H1 (cell line): ENCODE measurements at regions not wholly inside any gene's neighbourhood (a gene's known extent, or its start where the extent isn't known, plus 50 kb on each side); places are given as distances from the start of the nearest gene placed in this dataset.

Experiments used
- CBX8 ChIP-seq: fragments of 300-800, 300-1000 bp; sonication (generic); IDR thresholded peaks from 2 replicates; pipeline ENCODE4 v1.7.1; 2016; ENCODE audit warnings: low read depth, low read length, borderline replicate concordance
- CTBP2 ChIP-seq: IDR thresholded peaks from 2 replicates; pipeline ENCODE4 v1.7.0; 2011; ENCODE audit warnings: borderline replicate concordance, mild to moderate bottlenecking, moderate library complexity, mixed read lengths, low read length; ENCODE audit not compliant: insufficient read depth, insufficient read length
- HDAC6 ChIP-seq: IDR thresholded peaks from one replicate; pipeline ENCODE4 v1.7.1; 2012; ENCODE audit warnings: low read depth, mild to moderate bottlenecking, inconsistent platforms, low read length, moderate library complexity
- NANOG ChIP-seq: IDR thresholded peaks from 2 replicates; pipeline ENCODE4 v1.6.1; 2011; ENCODE audit warnings: low read length, low read depth, mild to moderate bottlenecking, inconsistent platforms; ENCODE audit not compliant: insufficient read depth, poor library complexity, severe bottlenecking
- POLR2A ChIP-seq, 2 experiments: IDR thresholded peaks; 1 replicate in 1 of 2; 2 replicates in 1 of 2; pipeline ENCODE4 v1.6.1; 2011; ENCODE audit warnings: low read depth in 2 of 2, low read length in 2 of 2, mild to moderate bottlenecking in 2 of 2; ENCODE audit errors: control extremely low read depth in 1 of 2
- POLR2AphosphoS5 ChIP-seq: IDR thresholded peaks from 2 replicates; pipeline ENCODE4 v1.6.1; 2011; ENCODE audit warnings: low read depth, low read length
- TF ChIP-seq, protein P1 (sequence below): fragments of 300-600 bp; sonication (generic); IDR thresholded peaks from 2 replicates; pipeline ENCODE4 v1.7.1; 2012; ENCODE audit warnings: low read length, moderate library complexity, mild to moderate bottlenecking, inconsistent platforms; ENCODE audit not compliant: insufficient replicate concordance
- TF ChIP-seq, protein P2 (sequence below), 3 experiments: IDR thresholded peaks; 1 replicate in 2 of 3; 2 replicates in 1 of 3; pipeline versions ENCODE4 v1.5.1 to v1.6.1; 2011; ENCODE audit warnings: low read length in 3 of 3, mild to moderate bottlenecking in 3 of 3, inconsistent platforms in 2 of 3, low read depth in 1 of 3, moderate library complexity in 1 of 3; ENCODE audit not compliant: insufficient read depth in 1 of 3; ENCODE audit errors: control extremely low read depth in 1 of 3

GRCh38 chr5:60287174-60287771, 393.7 kb upstream of the PDE4D start (continued):
- TF ChIP-seq, protein P1, sequence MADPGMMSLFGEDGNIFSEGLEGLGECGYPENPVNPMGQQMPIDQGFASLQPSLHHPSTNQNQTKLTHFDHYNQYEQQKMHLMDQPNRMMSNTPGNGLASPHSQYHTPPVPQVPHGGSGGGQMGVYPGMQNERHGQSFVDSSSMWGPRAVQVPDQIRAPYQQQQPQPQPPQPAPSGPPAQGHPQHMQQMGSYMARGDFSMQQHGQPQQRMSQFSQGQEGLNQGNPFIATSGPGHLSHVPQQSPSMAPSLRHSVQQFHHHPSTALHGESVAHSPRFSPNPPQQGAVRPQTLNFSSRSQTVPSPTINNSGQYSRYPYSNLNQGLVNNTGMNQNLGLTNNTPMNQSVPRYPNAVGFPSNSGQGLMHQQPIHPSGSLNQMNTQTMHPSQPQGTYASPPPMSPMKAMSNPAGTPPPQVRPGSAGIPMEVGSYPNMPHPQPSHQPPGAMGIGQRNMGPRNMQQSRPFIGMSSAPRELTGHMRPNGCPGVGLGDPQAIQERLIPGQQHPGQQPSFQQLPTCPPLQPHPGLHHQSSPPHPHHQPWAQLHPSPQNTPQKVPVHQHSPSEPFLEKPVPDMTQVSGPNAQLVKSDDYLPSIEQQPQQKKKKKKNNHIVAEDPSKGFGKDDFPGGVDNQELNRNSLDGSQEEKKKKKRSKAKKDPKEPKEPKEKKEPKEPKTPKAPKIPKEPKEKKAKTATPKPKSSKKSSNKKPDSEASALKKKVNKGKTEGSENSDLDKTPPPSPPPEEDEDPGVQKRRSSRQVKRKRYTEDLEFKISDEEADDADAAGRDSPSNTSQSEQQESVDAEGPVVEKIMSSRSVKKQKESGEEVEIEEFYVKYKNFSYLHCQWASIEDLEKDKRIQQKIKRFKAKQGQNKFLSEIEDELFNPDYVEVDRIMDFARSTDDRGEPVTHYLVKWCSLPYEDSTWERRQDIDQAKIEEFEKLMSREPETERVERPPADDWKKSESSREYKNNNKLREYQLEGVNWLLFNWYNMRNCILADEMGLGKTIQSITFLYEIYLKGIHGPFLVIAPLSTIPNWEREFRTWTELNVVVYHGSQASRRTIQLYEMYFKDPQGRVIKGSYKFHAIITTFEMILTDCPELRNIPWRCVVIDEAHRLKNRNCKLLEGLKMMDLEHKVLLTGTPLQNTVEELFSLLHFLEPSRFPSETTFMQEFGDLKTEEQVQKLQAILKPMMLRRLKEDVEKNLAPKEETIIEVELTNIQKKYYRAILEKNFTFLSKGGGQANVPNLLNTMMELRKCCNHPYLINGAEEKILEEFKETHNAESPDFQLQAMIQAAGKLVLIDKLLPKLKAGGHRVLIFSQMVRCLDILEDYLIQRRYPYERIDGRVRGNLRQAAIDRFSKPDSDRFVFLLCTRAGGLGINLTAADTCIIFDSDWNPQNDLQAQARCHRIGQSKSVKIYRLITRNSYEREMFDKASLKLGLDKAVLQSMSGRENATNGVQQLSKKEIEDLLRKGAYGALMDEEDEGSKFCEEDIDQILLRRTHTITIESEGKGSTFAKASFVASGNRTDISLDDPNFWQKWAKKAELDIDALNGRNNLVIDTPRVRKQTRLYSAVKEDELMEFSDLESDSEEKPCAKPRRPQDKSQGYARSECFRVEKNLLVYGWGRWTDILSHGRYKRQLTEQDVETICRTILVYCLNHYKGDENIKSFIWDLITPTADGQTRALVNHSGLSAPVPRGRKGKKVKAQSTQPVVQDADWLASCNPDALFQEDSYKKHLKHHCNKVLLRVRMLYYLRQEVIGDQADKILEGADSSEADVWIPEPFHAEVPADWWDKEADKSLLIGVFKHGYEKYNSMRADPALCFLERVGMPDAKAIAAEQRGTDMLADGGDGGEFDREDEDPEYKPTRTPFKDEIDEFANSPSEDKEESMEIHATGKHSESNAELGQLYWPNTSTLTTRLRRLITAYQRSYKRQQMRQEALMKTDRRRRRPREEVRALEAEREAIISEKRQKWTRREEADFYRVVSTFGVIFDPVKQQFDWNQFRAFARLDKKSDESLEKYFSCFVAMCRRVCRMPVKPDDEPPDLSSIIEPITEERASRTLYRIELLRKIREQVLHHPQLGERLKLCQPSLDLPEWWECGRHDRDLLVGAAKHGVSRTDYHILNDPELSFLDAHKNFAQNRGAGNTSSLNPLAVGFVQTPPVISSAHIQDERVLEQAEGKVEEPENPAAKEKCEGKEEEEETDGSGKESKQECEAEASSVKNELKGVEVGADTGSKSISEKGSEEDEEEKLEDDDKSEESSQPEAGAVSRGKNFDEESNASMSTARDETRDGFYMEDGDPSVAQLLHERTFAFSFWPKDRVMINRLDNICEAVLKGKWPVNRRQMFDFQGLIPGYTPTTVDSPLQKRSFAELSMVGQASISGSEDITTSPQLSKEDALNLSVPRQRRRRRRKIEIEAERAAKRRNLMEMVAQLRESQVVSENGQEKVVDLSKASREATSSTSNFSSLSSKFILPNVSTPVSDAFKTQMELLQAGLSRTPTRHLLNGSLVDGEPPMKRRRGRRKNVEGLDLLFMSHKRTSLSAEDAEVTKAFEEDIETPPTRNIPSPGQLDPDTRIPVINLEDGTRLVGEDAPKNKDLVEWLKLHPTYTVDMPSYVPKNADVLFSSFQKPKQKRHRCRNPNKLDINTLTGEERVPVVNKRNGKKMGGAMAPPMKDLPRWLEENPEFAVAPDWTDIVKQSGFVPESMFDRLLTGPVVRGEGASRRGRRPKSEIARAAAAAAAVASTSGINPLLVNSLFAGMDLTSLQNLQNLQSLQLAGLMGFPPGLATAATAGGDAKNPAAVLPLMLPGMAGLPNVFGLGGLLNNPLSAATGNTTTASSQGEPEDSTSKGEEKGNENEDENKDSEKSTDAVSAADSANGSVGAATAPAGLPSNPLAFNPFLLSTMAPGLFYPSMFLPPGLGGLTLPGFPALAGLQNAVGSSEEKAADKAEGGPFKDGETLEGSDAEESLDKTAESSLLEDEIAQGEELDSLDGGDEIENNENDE, result no peak
- TF ChIP-seq CTBP2 (no peak), HDAC6 (no peak), POLR2AphosphoS5 (no peak), CBX8 (no peak), POLR2A (IDR thresholded peaks at IDR 0.05; ENCODE audit: control extremely low read depth in 1 of 2, low read depth in 2 of 2, low read length in 2 of 2) (no peak), NANOG (no peak)
- TF ChIP-seq, protein P2, sequence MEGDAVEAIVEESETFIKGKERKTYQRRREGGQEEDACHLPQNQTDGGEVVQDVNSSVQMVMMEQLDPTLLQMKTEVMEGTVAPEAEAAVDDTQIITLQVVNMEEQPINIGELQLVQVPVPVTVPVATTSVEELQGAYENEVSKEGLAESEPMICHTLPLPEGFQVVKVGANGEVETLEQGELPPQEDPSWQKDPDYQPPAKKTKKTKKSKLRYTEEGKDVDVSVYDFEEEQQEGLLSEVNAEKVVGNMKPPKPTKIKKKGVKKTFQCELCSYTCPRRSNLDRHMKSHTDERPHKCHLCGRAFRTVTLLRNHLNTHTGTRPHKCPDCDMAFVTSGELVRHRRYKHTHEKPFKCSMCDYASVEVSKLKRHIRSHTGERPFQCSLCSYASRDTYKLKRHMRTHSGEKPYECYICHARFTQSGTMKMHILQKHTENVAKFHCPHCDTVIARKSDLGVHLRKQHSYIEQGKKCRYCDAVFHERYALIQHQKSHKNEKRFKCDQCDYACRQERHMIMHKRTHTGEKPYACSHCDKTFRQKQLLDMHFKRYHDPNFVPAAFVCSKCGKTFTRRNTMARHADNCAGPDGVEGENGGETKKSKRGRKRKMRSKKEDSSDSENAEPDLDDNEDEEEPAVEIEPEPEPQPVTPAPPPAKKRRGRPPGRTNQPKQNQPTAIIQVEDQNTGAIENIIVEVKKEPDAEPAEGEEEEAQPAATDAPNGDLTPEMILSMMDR (IDR thresholded peaks at IDR 0.05; ENCODE audit: control extremely low read depth in 1 of 3, insufficient read depth in 1 of 3, low read depth in 1 of 3, low read length in 3 of 3), result peak; percentile 85 to 99 (median 98)
